Stimulated activated CD4-positive, alpha-beta T cell treated with anti-CD3 and anti-CD28 coated beads, Interleukin-4, amount 100 ng/mL, for 1 hour (primary cell): ENCODE measurements at regions not wholly inside any gene's neighbourhood (a gene's known extent, or its start where the extent isn't known, plus 50 kb on each side); places are given as distances from the start of the nearest gene placed in this dataset.
"Not testable (repeated sequence)": the region's sequence is repeated elsewhere in the genome, so short reads cannot be mapped to it uniquely, and the experiment has no call there.

Source experiments
- DNase-seq: peaks from one replicate; pipeline ENCODE4 v3.0.0-alpha.2; 2020

DNA sequence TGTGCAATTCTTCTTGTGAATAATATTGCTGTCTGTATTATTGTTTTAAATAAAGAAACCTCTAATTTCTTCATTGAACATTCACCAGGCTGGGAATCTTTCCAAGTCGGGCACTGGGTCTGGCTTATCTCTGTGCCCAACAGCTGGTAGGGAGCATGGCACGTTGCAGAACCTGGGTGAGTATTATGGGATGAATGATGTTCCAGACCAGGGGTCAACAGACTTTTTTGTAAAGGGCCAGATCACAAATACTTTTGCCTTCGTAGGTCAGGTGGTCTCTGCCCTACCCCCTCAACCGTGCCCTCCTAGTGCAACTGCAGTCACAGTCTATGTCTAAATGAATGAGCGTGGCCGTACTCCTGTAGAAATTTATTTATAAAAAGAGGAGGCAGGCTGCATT, 81.6 kb upstream of the FOXQ1 start:
- DNase-seq, result no peak

DNA sequence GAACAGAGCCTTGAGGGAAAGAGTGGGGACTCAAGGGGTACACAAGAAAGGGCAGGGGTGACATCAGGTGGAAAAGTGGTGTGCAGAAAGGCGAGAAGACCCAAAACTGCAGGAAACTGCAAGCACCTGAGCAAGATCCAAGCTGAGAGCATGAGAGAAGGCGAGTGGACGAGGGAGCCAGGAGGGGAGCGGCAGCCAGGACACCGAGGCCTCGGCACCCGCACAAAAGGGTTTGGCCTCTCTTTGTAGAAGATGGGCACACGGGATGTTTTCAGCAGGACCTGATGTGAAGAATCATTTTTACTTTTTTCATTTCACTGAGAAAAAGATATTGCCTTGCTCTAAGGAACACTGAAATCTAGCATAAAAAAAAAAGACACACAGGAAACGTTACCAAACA, 82.1 kb upstream of the FOXQ1 start:
- DNase-seq, result no peak

DNA sequence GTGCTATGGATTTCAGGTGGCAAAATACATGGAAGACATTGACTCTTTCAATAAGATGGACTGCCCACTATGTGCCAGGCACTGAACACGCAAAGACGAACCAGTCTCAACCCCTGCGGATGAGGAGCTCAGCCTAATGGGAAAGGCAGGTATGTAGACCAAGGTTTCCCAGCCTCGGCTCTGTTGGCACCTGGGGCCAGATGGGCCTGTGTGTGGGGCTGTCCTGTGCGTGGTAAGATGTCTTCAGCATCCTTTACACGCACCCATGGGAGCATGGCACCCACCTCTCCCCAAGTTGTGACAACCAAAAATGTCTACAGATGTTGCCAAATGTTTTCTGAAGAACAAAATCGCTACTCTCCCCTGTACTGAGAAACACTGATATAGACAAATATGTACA, 82.6 kb upstream of the FOXQ1 start:
- no peak for DNase-seq

DNA sequence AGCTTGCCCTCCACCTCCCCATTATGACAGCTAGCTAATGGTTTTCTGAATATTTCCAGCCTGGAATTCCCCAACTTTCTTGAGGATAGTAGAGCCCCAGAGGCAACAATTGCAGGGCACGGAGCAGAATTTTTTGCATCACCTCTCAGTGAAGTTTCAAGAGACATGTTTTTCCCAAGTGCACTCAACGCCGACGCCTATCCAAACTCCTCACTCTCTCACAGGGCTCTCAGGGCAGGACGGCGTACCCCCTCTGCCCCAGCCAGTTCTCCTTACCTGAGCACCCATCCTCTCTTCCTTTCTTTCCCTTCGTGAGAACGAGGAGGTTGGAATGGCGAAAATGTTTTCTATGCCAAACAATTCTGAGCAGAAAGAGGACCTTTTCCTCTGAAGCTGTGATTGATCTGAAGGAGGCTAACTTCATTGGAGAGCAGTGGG, 83.1 kb upstream of the FOXQ1 start:
- no peak for DNase-seq

DNA sequence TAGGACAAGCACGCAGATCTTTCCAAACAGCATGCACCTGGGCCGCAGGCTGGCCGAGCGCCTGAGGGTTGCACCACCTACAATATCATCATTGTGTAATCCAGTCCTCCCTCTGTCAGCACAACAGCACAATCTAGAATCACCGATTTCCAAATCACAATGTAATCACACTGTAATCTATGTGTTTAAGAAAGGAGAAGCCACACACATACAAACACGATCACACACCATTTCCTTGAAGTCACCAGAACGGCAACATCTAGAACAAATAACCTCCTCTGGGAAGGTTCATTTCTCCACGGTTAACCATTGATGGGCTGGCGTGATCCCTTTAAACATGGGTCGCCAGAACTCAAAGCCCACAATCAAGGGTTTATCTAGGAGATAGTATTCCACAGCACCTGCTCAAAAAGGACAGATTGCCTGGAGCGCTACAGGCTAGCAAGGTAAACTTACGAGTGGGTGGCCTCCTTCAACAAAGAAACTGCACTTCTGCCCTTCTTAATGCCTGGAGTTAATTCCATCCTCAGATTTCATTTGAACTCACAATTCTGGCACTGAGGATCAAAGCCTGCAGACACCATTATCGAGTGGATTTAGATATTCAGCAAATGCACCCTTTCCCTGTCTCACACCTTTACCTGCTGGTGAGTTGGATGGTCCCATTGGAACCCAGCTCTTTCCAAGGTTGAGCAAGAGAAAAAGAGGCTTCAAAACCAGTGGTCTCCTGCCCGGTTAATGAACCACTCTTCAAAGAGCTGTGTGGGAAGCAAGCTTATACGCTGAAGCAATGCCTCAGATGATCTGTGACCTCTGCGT, 83.8 kb upstream of the FOXQ1 start:
- no peak for DNase-seq

DNA sequence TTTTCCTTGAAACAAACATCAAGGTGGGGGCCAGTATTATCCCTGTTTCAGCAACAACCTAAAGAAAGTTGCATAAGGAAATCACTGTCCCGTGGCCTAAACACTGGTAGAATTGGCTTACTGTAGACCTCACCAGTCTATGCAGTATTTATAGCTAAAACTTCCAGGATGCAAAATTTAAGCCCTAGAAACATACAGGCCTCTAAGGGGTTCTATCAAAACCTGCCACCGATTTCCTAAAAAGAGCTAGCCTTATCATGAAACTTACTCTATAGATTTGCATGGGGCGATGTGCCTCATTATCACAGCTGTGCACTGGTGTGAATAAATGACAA, 84.3 kb upstream of the FOXQ1 start:
- DNase-seq, result no peak

DNA sequence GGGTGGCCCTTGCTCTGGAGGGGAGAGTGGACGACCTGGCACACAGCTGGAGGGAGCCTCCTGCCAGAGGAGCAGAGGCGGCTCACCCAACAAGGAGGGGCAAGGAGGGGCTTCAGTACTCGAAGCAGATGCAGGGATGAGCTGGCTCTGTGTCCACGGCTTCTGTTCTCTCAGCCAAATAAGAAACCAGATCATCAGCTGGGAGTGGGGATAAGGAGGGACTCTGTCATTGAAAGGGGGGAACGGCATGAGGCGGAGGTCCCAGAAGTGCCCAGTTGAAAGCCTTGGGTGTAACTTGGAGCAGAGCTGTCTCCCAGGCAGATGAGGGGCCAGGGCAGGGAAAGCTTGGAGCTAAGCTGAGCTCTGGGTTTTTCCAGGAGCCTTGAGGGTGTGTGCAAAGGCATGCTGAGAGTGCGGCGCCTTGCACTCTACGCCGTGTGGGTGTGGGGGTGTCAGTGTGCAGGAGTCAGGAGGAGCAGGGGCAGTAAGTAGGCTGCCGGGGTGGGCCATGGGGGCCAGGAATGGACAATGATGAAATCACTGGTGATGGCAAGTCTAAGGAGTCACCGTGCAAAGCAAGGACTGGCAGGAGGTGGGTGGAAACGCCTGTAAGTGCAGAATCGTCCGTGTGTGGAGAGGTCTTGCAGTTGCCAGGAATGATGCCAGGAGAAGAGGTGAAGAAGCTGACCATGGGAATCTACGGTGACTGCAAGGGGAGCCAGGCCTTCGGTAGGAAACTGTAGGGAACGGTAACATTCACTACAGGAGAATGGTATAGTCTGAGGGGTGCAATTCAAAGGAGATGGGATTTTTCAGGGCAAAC, 85.4 kb upstream of the FOXQ1 start:
- no peak for DNase-seq

DNA sequence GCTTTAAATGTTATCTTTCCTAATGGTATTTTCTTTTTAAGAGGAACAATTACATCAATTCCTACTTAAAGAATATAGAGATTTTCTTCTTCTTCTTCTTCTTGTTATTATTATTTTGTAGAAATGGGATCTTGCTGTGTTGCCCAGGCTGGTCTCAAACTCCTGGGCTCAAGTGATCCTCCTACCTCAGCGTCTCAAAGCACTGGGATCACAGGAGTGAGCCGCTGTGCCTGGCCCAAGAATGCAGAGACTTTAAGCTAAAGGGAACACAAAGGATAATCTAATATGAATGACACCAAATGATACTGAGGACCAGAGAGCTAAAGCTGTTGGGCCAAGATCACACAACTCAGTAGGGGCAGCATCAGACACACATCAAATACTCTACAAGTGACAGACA, 87.4 kb upstream of the FOXQ1 start:
- DNase-seq, result no peak

DNA sequence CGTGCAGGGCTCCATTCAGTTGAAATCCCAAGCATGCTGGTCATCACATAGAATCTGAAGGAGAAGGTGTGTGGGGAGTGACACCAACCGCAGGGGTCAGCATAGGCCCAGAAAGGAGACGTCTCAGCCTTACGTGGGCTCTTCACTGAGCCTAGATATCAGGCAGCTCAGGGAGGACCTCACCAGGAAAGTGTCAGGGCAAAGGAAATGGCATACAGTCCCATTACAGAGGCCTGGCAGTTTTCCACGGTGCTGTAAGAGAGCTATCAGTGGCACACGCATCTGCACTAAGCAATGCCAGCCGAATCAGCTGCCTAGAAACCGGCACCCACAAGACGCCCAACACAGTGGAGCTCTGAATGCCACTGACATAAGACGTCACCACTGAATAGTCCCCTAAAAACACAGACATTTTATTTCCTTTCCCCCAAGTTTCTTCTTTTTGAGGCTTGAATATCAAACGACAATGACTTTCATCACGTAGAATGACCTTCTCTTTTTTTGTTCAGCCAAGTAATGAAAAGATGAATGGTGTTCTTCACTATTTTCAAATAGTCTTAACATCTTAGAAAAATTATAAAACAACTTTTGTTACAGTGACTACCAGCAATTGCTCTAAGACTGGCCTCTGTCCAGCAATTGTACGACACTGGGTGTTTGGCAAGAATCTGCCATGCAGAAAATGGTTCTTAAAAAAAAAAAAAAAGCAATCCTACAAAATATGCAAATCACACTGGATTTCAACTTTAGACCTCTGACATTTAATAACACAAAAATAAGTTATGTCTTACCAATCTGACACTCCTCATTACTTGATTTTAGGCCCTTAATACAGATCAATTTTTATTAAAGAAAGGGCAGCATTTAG, 88.9 kb upstream of the FOXQ1 start:
- DNase-seq, result no peak

DNA sequence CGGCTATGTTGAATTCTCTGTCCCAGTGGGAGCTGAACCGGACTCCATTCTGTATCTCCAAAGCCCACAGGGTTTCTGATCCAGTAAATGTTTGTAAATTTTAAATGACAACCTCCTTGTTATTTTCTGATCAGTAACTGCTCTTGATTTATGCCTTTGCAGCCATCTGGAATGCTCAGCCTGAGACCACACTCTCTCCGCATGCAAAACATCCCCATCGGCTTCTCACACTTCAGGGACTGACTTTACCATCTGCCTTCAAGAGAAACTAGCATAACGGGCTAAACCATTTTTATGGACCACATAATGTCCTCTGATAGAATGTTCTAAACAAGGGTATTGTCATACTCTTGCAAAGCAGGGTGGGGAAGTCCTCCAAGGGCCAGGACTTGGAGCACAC, 94.5 kb upstream of the FOXQ1 start:
- DNase-seq, result no peak

DNA sequence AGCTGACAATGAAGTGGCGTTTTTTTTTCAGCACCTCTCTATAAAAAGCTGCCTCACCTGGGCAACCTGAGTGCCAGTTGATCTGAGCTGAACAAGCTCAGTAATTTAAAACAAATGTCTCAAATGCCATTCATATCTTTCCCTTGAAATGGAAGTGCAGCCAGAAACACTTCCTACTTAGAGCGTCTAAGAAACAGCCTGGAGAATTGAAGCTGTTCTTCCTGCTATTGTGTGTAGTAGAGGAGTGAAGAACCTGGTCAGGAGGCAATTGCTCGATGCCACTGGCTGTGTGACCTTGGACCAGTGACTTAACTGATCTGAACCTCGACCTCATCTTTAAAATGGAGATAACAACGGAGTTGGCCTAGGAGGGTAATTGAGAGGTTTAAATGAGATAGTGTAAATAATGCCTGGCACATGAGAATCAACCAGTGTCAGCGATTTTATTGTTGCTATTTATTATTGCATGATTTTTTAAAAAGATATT, 95.4 kb upstream of the FOXQ1 start:
- no peak for DNase-seq

DNA sequence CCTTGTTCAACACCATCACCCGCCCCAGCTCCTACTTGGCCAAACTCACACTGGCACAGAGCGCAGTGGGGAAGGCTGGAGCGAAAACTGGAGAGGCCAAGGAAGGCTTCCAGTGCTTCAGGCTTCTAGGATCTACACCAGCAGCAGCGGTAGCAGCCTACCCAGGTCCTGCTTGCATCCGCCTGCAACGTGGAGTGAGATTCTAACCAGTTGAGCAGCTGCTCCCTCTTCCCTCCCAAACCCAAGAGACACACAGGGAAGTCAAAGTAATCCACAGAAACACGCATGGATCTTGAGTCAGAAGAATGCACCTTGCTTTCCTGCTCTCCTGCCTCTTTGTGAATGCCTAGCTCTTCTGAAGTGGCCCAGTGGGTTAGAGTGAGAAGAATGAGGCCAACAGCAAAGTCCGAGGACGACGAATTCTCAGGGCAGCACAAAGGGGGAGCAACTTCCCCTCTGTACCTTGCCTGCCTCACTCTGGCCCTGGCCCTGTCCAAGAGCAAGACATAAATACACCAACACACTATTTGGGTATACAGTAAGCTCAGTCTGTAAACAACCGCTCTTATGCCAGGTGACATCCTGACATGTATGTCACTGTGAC, 95.9 kb upstream of the FOXQ1 start:
- DNase-seq, result no peak

DNA sequence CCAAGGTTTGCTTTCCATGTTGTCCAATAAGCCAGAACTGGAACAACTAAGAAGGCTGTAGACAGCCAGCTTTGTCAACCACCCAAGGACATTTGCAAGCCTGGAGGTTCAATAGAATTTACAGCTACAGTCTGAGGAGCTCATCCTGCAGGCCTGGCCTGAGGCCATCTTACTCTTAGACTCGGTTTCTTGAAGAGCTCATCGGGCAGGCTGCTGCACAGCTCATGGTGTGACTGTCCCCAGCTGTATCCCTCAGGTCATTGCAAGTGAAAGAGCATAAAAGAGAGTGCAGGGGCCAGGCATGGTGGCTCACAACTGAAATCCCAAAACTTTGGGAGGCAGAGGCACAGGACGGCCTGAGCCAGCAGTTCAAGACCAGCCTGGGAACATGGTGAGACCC, 96.9 kb upstream of the FOXQ1 start:
- DNase-seq, result no peak

DNA sequence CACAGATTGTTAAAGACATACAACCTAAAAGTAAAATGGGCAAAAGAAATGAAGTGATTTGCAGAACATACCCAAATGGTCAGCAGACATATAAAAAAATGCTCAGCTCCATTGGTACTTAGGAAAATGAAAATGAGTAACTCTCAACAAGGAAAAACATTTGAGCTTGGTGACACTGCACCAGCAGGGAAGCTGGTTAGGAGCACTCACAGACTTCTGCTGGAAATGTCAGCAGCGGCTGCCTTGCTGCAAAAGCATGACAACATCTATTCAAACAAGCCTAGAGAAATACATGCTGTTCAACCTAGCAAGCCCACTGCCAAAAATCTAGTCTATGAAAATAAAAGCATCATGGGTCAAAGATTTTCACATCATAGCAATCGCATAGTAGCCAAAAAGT, 99.0 kb upstream of the FOXQ1 start:
- no peak for DNase-seq

DNA sequence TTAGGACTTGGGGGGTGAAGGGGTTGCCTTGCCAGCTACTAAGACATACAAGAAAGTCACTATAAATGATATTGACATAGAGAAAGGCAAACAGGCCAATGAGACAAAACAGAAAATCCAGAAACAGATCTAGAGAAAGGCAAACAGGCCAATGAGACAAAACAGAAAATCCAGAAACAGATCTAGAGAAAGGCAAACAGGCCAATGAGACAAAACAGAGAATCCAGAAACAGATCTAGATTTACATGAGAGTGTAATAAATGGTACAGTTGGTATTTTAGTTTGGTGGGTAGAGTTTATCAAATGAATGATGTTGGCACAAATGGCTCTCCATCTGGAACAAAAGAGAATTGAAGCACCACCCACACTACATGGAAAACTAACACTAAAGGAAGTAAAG, 99.8 kb upstream of the FOXQ1 start:
- not testable (repeated sequence) for DNase-seq

DNA sequence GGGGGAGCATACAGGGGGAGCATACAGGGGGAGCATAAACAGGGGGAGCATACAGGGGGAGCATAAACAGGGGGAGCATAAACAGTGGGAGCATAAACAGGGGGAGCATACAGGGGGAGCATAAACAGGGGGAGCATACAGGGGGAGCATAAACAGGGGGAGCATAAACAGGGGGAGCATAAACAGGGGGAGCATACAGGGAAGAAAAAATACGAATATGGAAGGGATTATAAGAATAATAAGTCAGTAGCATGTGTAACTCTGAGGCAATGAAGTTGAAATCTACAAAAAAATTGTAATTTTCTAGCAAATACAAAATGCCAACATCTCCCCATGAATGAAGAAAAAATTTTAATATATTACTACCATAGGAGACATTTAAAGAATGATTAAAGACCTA, 101.3 kb upstream of the FOXQ1 start:
- DNase-seq, result not testable (repeated sequence)

DNA sequence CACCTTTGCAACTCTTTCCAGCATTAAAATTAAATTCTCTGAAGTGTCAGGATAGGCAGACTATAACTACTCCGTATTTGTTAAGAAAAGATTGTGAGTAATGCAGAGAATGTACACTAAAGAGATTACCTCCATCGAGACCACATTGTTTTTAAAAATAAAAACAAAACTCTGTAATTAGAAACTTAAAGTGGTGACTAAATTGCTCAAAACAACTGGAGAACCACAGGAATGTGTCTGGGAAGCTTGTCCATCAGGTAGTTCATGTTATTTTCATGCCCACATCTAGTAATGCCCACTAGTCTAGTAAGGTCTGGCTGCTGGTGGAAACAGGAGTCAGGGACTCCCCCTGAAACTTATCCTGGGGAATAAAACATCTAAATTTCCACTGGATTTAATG, 103.0 kb upstream of the FOXQ1 start:
- DNase-seq, result no peak

DNA sequence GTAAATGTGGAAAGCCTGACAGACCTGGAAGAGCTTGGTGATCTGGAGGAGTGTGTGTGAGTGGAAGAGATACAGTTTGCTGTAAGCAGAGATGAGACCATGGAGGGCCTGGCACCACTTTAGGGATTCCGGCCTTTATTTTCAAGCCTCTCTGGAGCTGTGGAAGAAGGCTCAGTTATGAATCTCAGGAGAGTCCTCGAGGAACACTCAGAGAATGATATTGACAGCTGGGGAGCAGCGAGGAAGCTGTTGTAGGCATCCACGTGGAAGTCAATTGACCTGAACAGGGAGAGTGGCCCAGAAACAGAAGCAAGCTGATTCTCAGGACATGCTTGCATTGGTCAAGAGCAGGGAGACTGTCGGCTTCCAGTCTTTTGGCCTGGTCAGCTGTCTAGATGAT, 108.4 kb upstream of the FOXQ1 start:
- DNase-seq, result no peak

DNA sequence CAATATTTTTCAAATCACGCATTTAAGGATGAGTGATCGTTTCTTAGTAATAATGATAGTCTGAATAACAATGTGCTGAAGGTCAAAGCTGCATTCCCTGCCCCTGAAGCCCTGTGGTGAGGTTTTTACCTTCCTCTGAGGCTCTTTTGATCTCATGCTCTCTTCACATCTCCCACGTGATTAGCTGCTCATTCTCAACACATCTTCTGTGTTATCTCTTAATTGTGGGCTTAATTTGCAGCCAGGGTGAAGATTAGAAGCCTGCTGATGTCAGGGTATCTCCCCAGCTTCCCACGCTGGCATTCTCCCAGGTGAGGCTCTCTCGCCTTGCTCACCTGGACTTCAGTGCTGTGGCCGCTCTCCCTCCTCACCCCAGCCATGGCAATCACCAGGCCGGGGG, 109.7 kb upstream of the FOXQ1 start:
- DNase-seq, result no peak

DNA sequence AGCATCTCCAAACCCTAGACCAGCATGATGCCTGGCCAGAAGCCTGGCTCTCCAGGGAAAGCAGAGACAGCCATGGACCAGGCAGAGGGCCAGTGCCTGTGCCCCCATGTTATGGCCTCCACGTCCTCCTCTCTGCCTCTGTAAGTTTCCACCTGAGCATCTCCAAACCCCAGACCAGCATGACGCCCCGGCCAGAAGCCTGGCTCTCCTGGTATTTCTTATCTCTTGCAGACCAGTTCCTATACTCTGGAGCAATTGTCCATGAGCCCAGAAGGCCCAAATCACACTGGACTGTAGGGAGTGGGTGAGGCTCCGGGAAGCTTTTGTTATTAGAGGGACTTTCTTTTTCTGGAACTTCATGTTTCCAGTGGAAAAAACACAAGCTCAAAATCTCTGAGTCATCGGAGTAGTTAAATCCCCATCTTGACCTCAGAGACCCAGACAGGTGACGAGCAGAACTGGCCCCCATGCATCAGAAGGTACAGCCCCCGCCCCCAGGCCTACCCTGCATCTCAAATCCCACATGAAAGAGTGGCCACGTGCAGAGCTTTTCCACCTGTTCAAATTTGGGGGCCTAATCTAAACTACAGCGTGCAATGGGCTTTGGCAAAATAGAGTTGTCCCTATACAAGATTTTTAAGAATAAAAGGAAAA, 110.2 kb upstream of the FOXQ1 start:
- DNase-seq, result no peak

DNA sequence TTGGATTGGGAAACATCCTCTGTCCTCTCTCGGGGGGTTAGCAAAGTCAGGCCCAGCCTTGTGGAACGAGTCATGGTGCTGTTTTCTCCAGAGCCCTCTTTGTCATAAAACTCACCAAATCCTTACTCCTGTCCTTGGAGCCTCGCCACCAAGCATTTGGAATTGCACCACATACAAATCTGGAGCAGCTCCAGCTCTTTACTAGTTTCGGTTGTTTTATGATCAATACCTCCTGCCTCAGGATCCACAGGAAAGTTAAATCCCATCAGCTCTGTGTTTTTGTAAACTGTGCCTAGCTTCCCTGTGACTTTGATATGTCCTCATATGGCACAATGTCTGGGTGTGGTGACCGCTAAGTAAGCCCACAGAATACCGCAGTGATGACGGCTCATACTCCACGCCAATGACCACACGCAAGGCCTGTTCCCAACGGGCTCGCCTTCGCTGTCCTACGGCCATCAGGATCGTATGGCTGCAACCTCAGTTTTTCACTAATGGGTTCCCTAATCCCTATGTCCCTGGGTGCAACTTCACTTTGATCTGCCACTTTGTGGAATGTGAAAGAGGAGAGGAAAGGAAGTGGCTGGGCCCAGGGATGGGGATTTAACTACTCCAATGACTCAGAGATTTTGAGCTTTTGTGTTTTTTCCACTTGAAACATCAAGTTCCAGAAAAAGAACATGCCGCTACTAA, 111.3 kb upstream of the FOXQ1 start:
- no peak for DNase-seq

DNA sequence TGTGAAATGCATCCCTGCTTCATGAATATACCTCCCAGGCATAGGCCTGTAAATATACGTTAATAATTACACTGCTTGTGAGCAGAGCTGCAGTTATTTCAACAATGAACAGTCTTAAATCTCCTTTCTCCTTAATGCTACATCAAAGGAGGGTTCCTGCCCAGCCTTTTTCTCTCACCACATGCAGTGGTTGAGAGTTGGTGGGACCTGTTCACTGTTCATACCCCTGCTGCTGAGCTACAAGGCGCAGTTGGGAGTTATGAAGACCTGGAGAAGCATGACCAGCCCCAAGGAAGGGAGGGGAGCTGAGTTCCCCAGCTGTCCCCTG, 111.9 kb upstream of the FOXQ1 start:
- no peak for DNase-seq
